H1 (cell line): ENCODE measurements at regions not wholly inside any gene's neighbourhood (a gene's known extent, or its start where the extent isn't known, plus 50 kb on each side); places are given as distances from the start of the nearest gene placed in this dataset.
"Not testable (repeated sequence)": the region's sequence is repeated elsewhere in the genome, so short reads cannot be mapped to it uniquely, and the experiment has no call there.

Experiments used
- CTCF ChIA-PET: fragments of 300-600 bp; sonication (Branson Sonifier 250); formaldehyde crosslinking; loops from one replicate; lab custom pipeline; 2021; ENCODE audit not compliant: partially characterized antibody; lab: Charles Lee
- POLR2A ChIA-PET: fragments of 300-600 bp; sonication (Branson Sonifier 250); formaldehyde crosslinking; loops from one replicate; lab custom pipeline; 2021; ENCODE audit warnings: inconsistent platforms; ENCODE audit not compliant: partially characterized antibody; lab: Charles Lee
- DNase-seq, 2 experiments: peaks; one replicate each; pipeline versions ENCODE4 v3.0.0 to v3.0.0-alpha.2; 2010 to 2022; ENCODE audit warnings: low spot score in 2 of 2, low read depth in 1 of 2, mixed read lengths in 1 of 2
- FAIRE-seq: peaks from 2 replicates; lab custom pipeline; 2011; peaks lifted over from hg19 to GRCh38; lab: Jason Lieb, UNC
- H2AFZ ChIP-seq: 2 replicates; pipeline ENCODE4 v1.8.1; 2012; ENCODE audit warnings: low read length, inconsistent platforms
- H2AK5ac ChIP-seq: 2 replicates; pipeline ENCODE4 v1.6.1; 2013; ENCODE audit warnings: low read depth, low read length
- H2BK120ac ChIP-seq: replicated peaks from 2 replicates; pipeline ENCODE3; 2013; ENCODE audit warnings: low read depth, low read length, inconsistent platforms
- H2BK12ac ChIP-seq: 2 replicates; pipeline ENCODE4 v1.6.1; 2013; ENCODE audit warnings: low read depth, low read length
- H2BK15ac ChIP-seq: 2 replicates; pipeline ENCODE4 v1.6.1; 2013; ENCODE audit warnings: low read length
- H2BK20ac ChIP-seq: 2 replicates; pipeline ENCODE4 v1.6.1; 2013; ENCODE audit warnings: low read length
- H2BK5ac ChIP-seq: 2 replicates; pipeline ENCODE4 v1.6.1; 2013; ENCODE audit warnings: low read depth, low read length
- H3K14ac ChIP-seq: 2 replicates; pipeline ENCODE4 v1.6.1; 2013; ENCODE audit warnings: inconsistent platforms; ENCODE audit not compliant: insufficient read length
- H3K18ac ChIP-seq: 2 replicates; pipeline ENCODE4 v1.6.1; 2013; ENCODE audit warnings: low read length; ENCODE audit errors: extremely low read depth
- H3K23ac ChIP-seq: 2 replicates; pipeline ENCODE4 v1.6.1; 2013; ENCODE audit warnings: inconsistent platforms; ENCODE audit not compliant: insufficient read length
- H3K23me2 ChIP-seq: 2 replicates; pipeline ENCODE4 v1.6.1; 2013; ENCODE audit warnings: low read depth, low read length
- H3K27ac ChIP-seq: 2 replicates; pipeline ENCODE4 v1.6.1; 2011; ENCODE audit warnings: low read depth, low read length, inconsistent platforms
- H3K27me3 ChIP-seq, 4 experiments: replicated peaks in 1 of 4; 1 replicate in 1 of 4; 2 replicates in 3 of 4; pipeline versions ENCODE4 v1.6.1 to v1.8.1; 2011 to 2013; ENCODE audit warnings: low read length in 3 of 4, mild to moderate bottlenecking in 3 of 4, inconsistent platforms in 2 of 4, mixed read lengths in 2 of 4, moderate library complexity in 1 of 4; ENCODE audit not compliant: control insufficient read depth in 3 of 4, insufficient read depth in 3 of 4; ENCODE audit errors: extremely low read depth in 1 of 4
- H3K36me3 ChIP-seq, 4 experiments: 2 replicates each; pipeline versions ENCODE4 v1.6.1 to v1.8.1; 2011 to 2013; ENCODE audit warnings: mild to moderate bottlenecking in 4 of 4, low read length in 3 of 4, moderate library complexity in 2 of 4, control low read depth in 1 of 4, inconsistent platforms in 1 of 4; ENCODE audit not compliant: insufficient read depth in 4 of 4, control insufficient read depth in 2 of 4
- H3K4ac ChIP-seq: replicated peaks from 2 replicates; pipeline ENCODE3; 2013; ENCODE audit warnings: low read length, low read depth, mixed read lengths, inconsistent platforms; ENCODE audit not compliant: insufficient read length
- H3K4me1 ChIP-seq, 4 experiments: replicated peaks in 1 of 4; 1 replicate in 1 of 4; 2 replicates in 3 of 4; pipeline versions ENCODE4 v1.6.1 to v1.8.1; 2011 to 2013; ENCODE audit warnings: low read length in 3 of 4, inconsistent platforms in 2 of 4, mixed read lengths in 1 of 4; ENCODE audit not compliant: insufficient read depth in 4 of 4, control insufficient read depth in 3 of 4
- H3K4me2 ChIP-seq, 2 experiments: 2 replicates each; pipeline versions ENCODE4 v1.6.1 to v1.8.1; 2011 to 2013; ENCODE audit warnings: low read depth in 2 of 2, low read length in 2 of 2, control low read depth in 1 of 2, inconsistent platforms in 1 of 2, mild to moderate bottlenecking in 1 of 2; ENCODE audit not compliant: insufficient read depth in 1 of 2
- H3K4me3 ChIP-seq, 4 experiments: fragments of 200-600, 300-600 bp in 1 of 4; sonication (generic), shearing (Covaris generic), sonication (Bioruptor Twin) in 1 of 4; 2 replicates each; pipeline versions ENCODE4 v1.5.1 to v1.8.1; 2011 to 2016; ENCODE audit warnings: low read length in 4 of 4, low read depth in 3 of 4, control low read depth in 2 of 4, inconsistent platforms in 2 of 4, mild to moderate bottlenecking in 2 of 4, mixed read lengths in 1 of 4, moderate library complexity in 1 of 4; ENCODE audit not compliant: insufficient read depth in 2 of 4; ENCODE audit errors: extremely low read depth in 1 of 4
- H3K56ac ChIP-seq: replicated peaks from 2 replicates; pipeline ENCODE3; 2013; ENCODE audit warnings: low read depth, mild to moderate bottlenecking, mixed read lengths, low read length, inconsistent platforms; ENCODE audit not compliant: insufficient read length
- H3K79me1 ChIP-seq: 2 replicates; pipeline ENCODE4 v1.6.1; 2013; ENCODE audit warnings: low read depth, low read length, control low read depth
- H3K79me2 ChIP-seq, 2 experiments: 2 replicates each; pipeline versions ENCODE4 v1.6.1 to v1.8.1; 2012 to 2013; ENCODE audit warnings: low read length in 2 of 2, mild to moderate bottlenecking in 2 of 2, inconsistent platforms in 1 of 2; ENCODE audit not compliant: insufficient read depth in 2 of 2, control insufficient read depth in 1 of 2
- H3K9ac ChIP-seq, 4 experiments: replicated peaks in 1 of 4; 1 replicate in 1 of 4; 2 replicates in 3 of 4; pipeline versions ENCODE4 v1.6.1 to v1.8.1; 2011 to 2013; ENCODE audit warnings: low read depth in 3 of 4, low read length in 3 of 4, control low read depth in 2 of 4, mild to moderate bottlenecking in 2 of 4, moderate library complexity in 2 of 4, inconsistent platforms in 1 of 4; ENCODE audit errors: extremely low read depth in 1 of 4
- H3K9me3 ChIP-seq, 2 experiments: 2 replicates each; pipeline versions ENCODE4 v1.6.1 to v1.8.1; 2012 to 2013; ENCODE audit warnings: mild to moderate bottlenecking in 2 of 2, moderate library complexity in 2 of 2, control low read depth in 1 of 2, inconsistent platforms in 1 of 2, low read depth in 1 of 2, low read length in 1 of 2, mixed read lengths in 1 of 2; ENCODE audit not compliant: insufficient read depth in 2 of 2
- H4K20me1 ChIP-seq, 2 experiments: replicated peaks in 1 of 2; 2 replicates each; pipeline versions ENCODE3 to v1.8.1; 2011 to 2013; ENCODE audit warnings: inconsistent platforms in 2 of 2, low read length in 2 of 2, mild to moderate bottlenecking in 1 of 2; ENCODE audit not compliant: insufficient read depth in 2 of 2, control insufficient read depth in 1 of 2
- H4K5ac ChIP-seq: 2 replicates; pipeline ENCODE4 v1.6.1; 2013; ENCODE audit warnings: low read length, low read depth, mixed read lengths, inconsistent platforms; ENCODE audit not compliant: insufficient read length
- H4K8ac ChIP-seq: 2 replicates; pipeline ENCODE4 v1.8.0; 2013; ENCODE audit warnings: mild to moderate bottlenecking, moderate library complexity, low read length, inconsistent platforms; ENCODE audit not compliant: insufficient read depth; ENCODE audit errors: extremely low read depth
- H4K91ac ChIP-seq: replicated peaks from 2 replicates; pipeline ENCODE3; 2013; ENCODE audit warnings: low read length, mixed read lengths, inconsistent platforms; ENCODE audit not compliant: insufficient read length
- WGBS, 2 experiments: shearing (Covaris generic) in 1 of 2; methylation state at CpG; one replicate each; pipeline versions ENCODE4 v1.1.6 to v1.1.7; 2013 to 2015; ENCODE audit warnings: low lambda C conversion rate in 2 of 2, mixed read lengths in 2 of 2, inconsistent platforms in 1 of 2, low coverage in 1 of 2, missing lambda C conversion rate in 1 of 2; ENCODE audit not compliant: insufficient replicate concordance in 2 of 2, insufficient coverage in 1 of 2, insufficient read length in 1 of 2; ENCODE audit errors: extremely low coverage in 1 of 2, missing lambda C conversion rate in 1 of 2; 5-methylcytosine and 5-hydroxymethylcytosine counted together

- 0 out of 2 replicates have a peak overlapping the region, but pooled peaks have one; percentile 41 for H2AFZ ChIP-seq
- H2BK120ac ChIP-seq, H3K18ac ChIP-seq, FAIRE-seq, H4K5ac ChIP-seq, H3K4ac ChIP-seq, H4K20me1 ChIP-seq, H3K4me3 ChIP-seq, H3K14ac ChIP-seq, DNase-seq, H3K36me3 ChIP-seq, H2BK15ac ChIP-seq, H3K27ac ChIP-seq, H4K91ac ChIP-seq, H3K27me3 ChIP-seq, H3K4me2 ChIP-seq, H2BK5ac ChIP-seq, H3K9me3 ChIP-seq, H2BK12ac ChIP-seq, H3K79me2 ChIP-seq, H3K56ac ChIP-seq, H4K8ac ChIP-seq, H3K9ac ChIP-seq, H3K23ac ChIP-seq, POLR2A ChIA-PET, H2AK5ac ChIP-seq, H3K4me1 ChIP-seq, H3K79me1 ChIP-seq, H3K23me2 ChIP-seq, H2BK20ac ChIP-seq: not testable (repeated sequence)
- 84% methylated on average over 1 of the region's 1 CpG; no CpG with 5 or more reads in 1 of the 2 experiments for WGBS, 2 experiments
- CTCF ChIA-PET: interaction anchor here (0.9 to 4.2 kb wide), 7 partner anchors 8 to 273 kb away, joined by 3 to 30 read pairs (median 5); no protein-coding TSS in a partner anchor
These were observed 62.0 kb upstream of the NREP start for GRCh38 chr5:111819028-111819427.
